Loucy (cell line): ENCODE measurements at regions not wholly inside any gene's neighbourhood (a gene's known extent, or its start where the extent isn't known, plus 50 kb on each side); places are given as distances from the start of the nearest gene placed in this dataset.

Source experiments
- H2AFZ ChIP-seq: fragments of 200-600 bp; sonication (generic); 2 replicates; pipeline ENCODE4 v1.6.0; 2016; ENCODE audit warnings: antibody characterized with exemption, mild to moderate bottlenecking, low read length, moderate library complexity
- H3F3A ChIP-seq: fragments of 200-600 bp; 2 replicates; pipeline ENCODE4 v1.6.0; 2016; ENCODE audit warnings: antibody characterized with exemption, low read depth, mild to moderate bottlenecking
- H3K27me3 ChIP-seq: fragments of 200-600 bp; sonication (generic); 2 replicates; pipeline ENCODE4 v1.6.1; 2014; ENCODE audit warnings: low read length, mild to moderate bottlenecking; ENCODE audit not compliant: insufficient read depth, poor library complexity, severe bottlenecking
- H3K36me3 ChIP-seq: fragments of 200-600 bp; sonication (generic); 2 replicates; pipeline ENCODE4 v1.6.1; 2016; ENCODE audit warnings: low read length; ENCODE audit not compliant: insufficient read depth
- H3K4me1 ChIP-seq: fragments of 200-600 bp; sonication (generic); 2 replicates; pipeline ENCODE4 v1.5.1; 2014; ENCODE audit warnings: low read length, mild to moderate bottlenecking; ENCODE audit not compliant: insufficient read depth, poor library complexity, severe bottlenecking
- H3K4me2 ChIP-seq: fragments of 200-600 bp; sonication (generic); 2 replicates; pipeline ENCODE4 v1.6.0; 2014; ENCODE audit warnings: antibody characterized with exemption, low read length, low read depth, mild to moderate bottlenecking; ENCODE audit not compliant: poor library complexity, severe bottlenecking
- H3K4me3 ChIP-seq: fragments of 200-600 bp; sonication (generic); 2 replicates; pipeline ENCODE4 v1.5.1; 2014; ENCODE audit warnings: low read length, mild to moderate bottlenecking, mixed read lengths; ENCODE audit not compliant: poor library complexity, severe bottlenecking
- H3K79me2 ChIP-seq: fragments of 200-600 bp; sonication (generic); 2 replicates; pipeline ENCODE4 v1.6.1; 2014; ENCODE audit warnings: low read length; ENCODE audit not compliant: insufficient read depth
- H3K9ac ChIP-seq: fragments of 200-600 bp; sonication (generic); 2 replicates; pipeline ENCODE4 v1.6.0; 2014; ENCODE audit warnings: mild to moderate bottlenecking, low read depth, low read length, moderate library complexity; ENCODE audit not compliant: poor library complexity, severe bottlenecking
- H3K9me2 ChIP-seq: fragments of 200-600 bp; sonication (generic); replicated peaks from 2 replicates; pipeline ENCODE4 v1.6.1; 2016; ENCODE audit warnings: low read depth, low read length, mixed read lengths
- H3K9me3 ChIP-seq: fragments of 200-600 bp; sonication (generic); 2 replicates; pipeline ENCODE4 v1.6.1; 2014; ENCODE audit warnings: mild to moderate bottlenecking, antibody characterized with exemption, low read length, low read depth; ENCODE audit not compliant: insufficient read depth
- H4K20me1 ChIP-seq: fragments of 200-600 bp; sonication (generic); 2 replicates; pipeline ENCODE4 v1.6.0; 2014; ENCODE audit warnings: antibody characterized with exemption, low read length, mild to moderate bottlenecking; ENCODE audit not compliant: insufficient read depth, poor library complexity, severe bottlenecking
- CTCF ChIP-seq: fragments of 200-600 bp; sonication (generic); conservative IDR thresholded peaks from 2 replicates; pipeline ENCODE4 v1.5.1; 2014; ENCODE audit warnings: mild to moderate bottlenecking, antibody characterized with exemption, low read length
- EZH2phosphoT487 ChIP-seq: fragments of 200-600 bp; IDR thresholded peaks from 2 replicates; pipeline ENCODE4 v1.6.1; 2018; ENCODE audit warnings: antibody characterized with exemption, mild to moderate bottlenecking, moderate library complexity, borderline replicate concordance

- Histone ChIP-seq H4K20me1 (no peaks in the 10 kb centered on the region), H3K4me3 (no peak overlapping the region), H3K36me3 (no peaks in the 10 kb centered on the region), H2AFZ (no peak overlapping the region), H3K9me3 (no peaks in the 10 kb centered on the region), H3K79me2 (no peaks in the 10 kb centered on the region), H3K9me2 (no peaks in the 10 kb centered on the region), H3K4me2 (no peak overlapping the region), H3K27me3 (no peaks in the 10 kb centered on the region), H3F3A (no peaks in the 10 kb centered on the region), H3K4me1 (peaks cover 8% of the 10 kb centered on the region), H3K9ac (no peak overlapping the region)
- TF ChIP-seq CTCF (no peak), EZH2phosphoT487 (no peak)
Measured at GRCh38 chr1:229076195-229076594, 194.7 kb upstream of the RAB4A start.

- Histone ChIP-seq H3K79me2 (no peaks in the 10 kb centered on the region), H2AFZ (no peak overlapping the region), H3K36me3 (no peaks in the 10 kb centered on the region), H3K27me3 (no peaks in the 10 kb centered on the region), H3K9ac (no peak overlapping the region), H3F3A (no peaks in the 10 kb centered on the region), H3K9me2 (no peaks in the 10 kb centered on the region), H3K4me3 (no peak overlapping the region), H3K4me2 (no peak overlapping the region), H3K9me3 (peaks cover 11% of the 10 kb centered on the region; the same call in 1 of the 2 replicates), H3K4me1 (no peaks in the 10 kb centered on the region), H4K20me1 (no peaks in the 10 kb centered on the region)
- TF ChIP-seq EZH2phosphoT487 (no peak), CTCF (no peak)
Measured at GRCh38 chr1:229079016-229079595, 191.8 kb upstream of the RAB4A start.

- H3K4me1 ChIP-seq, result no peaks in the 10 kb centered on the region
- no peaks in the 10 kb centered on the region for H4K20me1 ChIP-seq
- H3K4me2 ChIP-seq, result no peak overlapping the region
- no peak overlapping the region for H3K9ac ChIP-seq
- no peaks in the 10 kb centered on the region for H3K27me3 ChIP-seq
- no peaks in the 10 kb centered on the region for H3F3A ChIP-seq
- H3K79me2 ChIP-seq, result no peaks in the 10 kb centered on the region
- no peaks in the 10 kb centered on the region for H3K36me3 ChIP-seq
- H3K9me2 ChIP-seq, result no peaks in the 10 kb centered on the region
- TF ChIP-seq CTCF (no peak), EZH2phosphoT487 (no peak)
- peaks cover 11% of the 10 kb centered on the region; the same call in 1 of the 2 replicates for H3K9me3 ChIP-seq
- H3K4me3 ChIP-seq, result no peak overlapping the region
- no peak overlapping the region for H2AFZ ChIP-seq
Measured at GRCh38 chr1:229080361-229080760, 190.6 kb upstream of the RAB4A start.
